NCI-H2171 (cell line): ENCODE measurements at regions not wholly inside any gene's neighbourhood (a gene's known extent, or its start where the extent isn't known, plus 50 kb on each side); places are given as distances from the start of the nearest gene placed in this dataset.

Experiments
- DNase-seq: peaks from one replicate; lab custom pipeline; 2025; lab: John Stamatoyannopoulos, UW

DNA sequence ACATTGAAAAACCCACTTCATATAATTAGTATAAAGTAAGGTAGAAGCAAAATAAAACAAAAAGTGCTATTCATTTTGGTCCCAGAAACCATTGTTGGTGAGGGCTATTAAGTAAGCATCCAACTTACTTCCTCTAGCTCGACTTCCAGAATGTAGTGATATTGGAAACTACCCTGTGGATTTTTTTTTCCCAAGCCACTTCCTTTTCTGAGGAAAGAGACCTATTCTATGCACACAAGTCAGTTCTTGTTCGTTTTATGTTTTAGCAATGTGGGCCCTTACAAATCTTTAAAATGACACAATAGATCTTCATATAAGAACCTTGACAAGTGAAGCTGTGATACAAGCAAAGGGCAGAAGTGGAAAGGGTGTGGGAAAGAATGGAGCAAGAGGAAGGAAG is 402.0 kb upstream of the TBL1XR1 start:
- DNase-seq = no peak

DNA sequence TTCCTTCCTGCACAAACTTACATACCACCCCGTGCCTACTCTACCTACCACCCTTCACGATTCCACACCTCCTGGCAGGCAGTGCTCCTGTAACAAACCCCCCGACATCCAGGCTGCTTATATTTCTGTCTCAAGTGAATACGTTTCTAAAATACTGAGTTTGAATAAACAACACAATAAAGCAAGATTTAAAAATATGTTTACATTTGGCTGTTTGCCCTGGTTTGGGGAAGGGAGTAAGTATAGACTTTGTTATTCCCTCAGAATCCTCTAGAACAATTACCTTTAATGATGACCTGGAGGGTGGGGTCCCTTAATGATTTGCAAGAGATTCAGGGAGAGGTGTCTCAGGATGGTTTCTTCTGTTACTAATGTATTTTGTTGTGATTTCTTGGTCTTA is 402.6 kb upstream of the TBL1XR1 start:
- DNase-seq = no peak

DNA sequence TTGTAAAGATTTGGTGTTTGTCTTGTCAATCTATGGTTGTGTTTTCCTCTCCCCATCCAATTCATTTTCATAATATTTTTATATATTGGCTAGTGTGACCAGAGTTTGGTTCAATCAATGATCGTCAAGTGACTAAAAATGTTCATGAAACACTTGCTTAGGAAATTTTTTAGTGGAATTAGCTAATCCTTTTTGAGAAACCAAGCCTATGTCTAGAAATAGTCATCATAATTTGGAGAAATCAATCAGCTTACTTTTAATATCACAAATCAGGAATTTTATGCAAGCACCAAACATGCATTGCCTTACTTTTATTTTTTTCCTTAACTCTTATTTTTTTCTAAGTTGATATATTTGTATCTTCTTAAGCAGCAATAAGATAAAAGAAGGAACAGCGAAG is 403.1 kb upstream of the TBL1XR1 start:
- DNase-seq = no peak

DNA sequence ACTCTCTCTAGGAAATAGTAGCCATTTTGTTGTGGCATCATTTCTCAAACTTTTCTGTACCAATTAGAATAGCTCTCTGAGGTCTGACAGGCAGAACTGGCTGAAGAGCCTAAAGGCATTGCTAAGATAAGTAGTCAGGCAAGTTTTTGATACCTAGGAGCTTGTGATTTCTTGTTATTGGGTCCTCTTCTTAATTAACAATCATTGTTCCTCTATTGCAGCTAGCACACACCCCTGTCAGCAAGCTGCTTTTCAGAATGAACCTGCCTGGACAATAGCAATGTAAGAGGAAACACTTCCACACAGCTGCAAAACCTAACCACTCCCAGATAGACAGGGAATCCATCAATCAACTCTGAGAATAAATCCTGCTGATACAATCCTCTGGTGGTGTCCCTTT is 403.9 kb upstream of the TBL1XR1 start:
- no peak for DNase-seq

DNA sequence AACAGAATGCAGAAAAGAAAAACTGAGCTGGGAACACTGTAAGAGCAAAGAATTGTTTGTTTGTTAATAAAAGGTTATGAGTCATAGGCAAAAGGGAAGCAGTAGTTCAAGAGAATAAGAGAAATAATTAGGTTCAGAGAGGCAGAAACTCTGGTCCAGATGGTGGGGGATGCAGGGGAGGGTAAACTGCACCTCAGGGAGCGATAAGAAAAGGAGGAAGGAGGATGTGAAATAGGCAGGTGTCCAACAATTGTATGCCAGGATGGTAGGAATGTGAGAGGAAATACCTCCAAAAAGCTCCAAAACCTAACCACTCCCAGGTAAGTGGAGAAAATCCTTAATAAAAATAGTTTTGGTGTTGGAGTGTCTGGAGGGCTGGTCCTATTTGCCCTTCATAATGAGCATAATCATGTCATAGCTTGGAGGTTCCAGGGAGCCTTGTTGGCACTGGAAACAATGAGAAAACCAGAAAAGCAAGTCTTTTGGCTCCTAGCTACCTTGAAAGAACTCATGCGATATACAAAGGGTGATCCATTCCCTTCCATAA is 405.4 kb upstream of the TBL1XR1 start:
- DNase-seq = peak; percentile 83

DNA sequence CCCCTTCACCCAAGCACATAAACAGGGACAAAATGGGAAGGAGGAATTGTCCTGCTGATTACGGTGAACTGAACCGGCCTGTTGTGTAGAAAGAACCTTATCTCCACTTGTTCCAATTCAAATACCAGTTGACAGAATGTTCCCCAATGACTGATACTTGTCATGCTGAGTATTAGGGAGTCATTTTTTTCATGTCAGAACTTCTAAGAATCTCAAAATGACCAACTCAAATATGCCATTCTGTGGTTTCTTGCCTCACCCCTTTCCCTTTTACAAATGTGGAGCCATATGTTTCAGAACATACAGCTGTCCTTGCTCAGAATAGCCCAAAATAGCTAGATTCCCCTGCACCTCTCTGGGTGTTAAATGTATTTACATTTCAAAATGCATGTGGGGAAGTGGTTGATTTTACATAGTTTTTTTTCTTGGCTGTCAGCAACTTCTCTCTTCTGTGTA is 405.9 kb upstream of the TBL1XR1 start:
- DNase-seq = no peak

DNA sequence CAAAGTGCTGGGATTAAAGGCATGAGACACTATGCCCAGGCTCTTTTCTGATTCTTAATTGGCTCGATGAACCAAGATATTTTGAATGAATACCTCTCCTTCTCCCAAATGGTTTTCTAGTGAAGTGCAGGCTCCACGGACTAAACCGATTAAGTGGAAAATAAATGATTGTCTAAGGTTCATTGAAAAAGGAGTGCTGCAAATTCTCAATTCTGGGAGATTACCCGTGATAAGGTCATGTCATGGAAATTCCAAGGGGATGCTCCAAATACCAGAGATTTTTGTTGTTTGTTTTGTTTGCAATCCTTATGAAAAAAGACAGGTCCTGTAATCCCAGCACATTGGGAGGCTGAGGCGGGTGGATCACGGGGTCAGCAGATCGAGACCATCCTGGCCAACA is 406.9 kb upstream of the TBL1XR1 start:
- DNase-seq = no peak

DNA sequence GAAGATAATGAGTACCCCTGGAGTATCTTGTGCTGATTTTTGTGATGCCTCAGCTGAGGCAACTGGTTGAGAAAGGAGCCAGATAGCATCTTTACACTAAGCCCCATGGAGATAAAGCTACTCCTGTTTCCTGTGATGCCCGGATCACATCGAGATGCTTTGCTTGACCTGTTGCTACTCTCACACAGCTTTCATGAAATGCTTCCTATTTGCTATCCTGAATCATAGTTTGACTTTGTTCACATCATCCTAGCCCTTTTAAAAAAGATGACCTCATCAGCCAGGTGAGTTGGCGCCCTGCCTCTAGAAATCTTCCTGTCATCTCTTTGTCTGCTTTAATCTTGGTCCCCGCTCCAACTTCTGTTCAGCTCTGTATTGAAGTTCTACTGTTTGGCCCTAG is 409.6 kb upstream of the TBL1XR1 start:
- DNase-seq = no peak

DNA sequence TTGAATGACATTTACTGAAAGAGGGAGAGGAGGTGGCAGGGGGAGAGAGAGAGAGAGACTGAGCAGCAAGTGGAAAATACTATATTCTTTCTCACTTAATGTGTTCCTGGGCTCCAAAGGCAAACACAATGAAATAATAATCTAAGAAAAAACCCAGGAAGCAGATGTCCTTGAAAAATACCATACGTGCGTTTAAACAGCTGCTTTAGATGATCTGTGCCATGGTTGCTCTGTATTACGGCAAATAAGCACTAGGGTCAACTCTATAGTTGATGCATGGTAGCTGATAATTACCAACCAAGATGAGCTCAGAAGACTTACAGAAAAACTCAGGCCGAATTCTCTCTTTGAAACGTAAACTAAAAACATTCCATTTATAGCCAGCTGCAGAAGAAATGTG is 410.3 kb upstream of the TBL1XR1 start:
- no peak for DNase-seq

DNA sequence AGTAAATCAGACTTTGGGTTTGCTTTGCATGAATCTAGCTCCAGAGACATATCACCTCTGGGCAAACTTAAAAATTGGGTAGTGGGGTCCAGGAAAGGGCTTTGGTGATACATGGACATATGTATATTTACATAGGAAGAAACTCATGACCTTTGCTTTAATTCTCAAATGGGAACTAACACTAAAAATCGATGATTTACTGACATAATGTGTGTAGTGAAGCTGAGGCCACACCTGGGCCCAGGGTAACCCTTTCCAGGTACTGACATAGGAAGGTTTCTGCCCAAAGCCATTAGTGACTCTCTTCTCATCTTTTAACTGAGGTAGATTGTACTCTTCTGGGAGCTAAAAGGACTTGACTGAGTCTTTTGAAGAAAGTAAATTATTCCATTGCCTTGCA is 411.2 kb upstream of the TBL1XR1 start:
- no peak for DNase-seq

DNA sequence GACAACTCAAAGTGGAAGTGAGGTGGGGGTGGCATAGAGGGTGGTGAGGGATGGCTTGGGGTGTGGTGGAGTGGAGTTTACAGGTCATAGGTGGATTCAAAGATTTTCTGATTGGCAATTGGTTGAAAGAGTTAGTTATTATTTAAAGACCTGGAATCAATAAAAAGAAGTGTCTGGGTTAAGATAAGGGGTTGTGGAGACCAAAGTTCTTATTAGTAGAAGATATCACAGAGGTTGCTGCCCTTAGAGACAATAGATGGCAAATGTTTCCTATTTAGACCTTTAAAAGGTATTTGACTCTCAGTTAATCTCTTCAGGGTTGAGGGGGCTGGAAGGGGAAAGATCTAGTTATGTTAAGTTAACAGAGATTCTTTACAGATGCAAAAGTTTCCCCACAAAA is 412.3 kb upstream of the TBL1XR1 start:
- DNase-seq = no peak

DNA sequence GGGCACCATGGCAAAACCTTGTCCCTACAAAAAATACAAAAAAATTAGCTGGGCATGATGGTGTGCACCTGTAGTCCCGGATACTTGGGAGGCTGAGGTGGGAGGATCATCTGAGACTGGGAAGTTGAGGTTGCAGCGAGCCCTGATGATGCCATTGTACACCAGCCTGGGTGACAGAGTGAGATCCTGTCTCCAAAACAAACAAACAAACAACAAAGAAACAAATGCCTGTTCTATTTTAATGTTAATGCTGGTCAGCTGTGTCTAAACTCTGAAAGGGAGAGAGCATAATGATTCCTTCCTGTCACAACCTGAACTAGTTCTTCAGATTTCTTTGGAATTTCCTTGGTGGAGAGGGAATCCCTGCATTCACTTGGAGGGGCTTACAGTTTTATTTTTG is 413.0 kb upstream of the TBL1XR1 start:
- DNase-seq = no peak

DNA sequence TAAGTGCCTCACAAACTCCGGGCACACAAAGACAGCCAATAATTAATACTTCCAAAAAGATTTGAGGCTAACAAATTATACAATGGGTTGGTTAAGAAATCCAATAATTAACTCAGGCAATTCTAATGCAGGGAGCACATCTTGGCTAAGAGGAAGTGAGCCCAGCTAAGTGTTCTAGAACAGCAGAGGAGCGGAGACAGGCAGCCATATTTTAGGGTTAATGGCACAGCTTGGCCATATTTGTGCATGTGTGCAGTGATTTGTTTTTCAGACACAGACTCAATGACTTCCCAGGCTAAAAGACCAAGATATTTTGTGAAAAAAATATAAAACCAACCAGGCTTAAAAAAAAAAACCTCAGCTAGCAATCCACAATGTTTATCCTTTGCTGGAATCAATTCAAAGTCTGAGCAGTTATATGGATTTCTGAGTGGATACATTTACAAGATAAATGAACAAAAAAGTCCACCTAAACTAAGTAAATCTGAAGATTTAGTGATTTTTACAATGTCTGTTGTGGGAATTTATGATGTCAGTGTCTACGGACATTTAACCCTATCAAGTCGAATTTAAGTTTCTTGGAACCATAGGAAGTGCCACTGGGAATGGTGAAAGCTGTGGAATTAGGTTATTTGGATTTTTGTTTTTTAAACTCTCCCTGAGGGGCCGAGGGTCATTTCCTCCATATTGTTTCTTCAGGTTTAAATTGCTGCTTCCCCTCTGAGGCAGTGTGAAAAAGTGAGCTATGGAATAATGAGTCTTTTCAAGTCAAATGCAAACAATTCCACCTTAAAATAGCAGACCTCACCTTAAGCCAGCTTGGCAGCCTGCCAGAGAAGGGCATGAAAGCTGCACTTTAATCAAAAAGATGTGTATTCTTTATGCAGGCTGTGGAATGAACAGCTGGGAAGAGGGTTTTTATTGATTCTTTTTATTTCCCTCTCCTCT is 413.7 kb upstream of the TBL1XR1 start:
- DNase-seq = peak; percentile 75

DNA sequence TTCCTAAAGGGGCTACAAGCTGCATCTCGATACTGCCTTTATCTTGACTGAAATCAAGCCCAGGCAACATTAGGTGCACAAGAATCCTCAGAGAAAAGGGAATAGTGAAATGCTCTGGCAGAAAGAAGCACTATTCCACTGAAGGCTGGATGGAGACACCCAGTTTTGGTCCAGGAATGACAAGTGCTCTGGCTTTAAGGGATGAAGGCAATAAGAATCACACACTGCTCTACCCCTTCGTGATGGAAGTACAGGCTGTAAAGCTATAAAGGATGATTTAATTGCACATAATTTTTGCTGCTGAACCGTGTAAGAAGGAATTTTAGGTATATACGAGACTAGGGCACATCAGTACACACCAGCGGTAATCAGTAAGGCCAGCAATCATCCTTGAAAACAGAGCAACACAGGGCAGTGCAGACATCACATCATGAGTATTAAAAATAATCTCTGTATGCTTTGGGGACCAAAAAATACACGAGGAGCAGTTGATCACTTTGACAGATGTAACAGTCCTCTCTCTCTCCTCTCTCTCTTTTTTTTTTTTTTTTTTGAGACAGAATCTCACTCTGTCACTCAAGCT is 414.6 kb upstream of the TBL1XR1 start:
- DNase-seq = no peak

DNA sequence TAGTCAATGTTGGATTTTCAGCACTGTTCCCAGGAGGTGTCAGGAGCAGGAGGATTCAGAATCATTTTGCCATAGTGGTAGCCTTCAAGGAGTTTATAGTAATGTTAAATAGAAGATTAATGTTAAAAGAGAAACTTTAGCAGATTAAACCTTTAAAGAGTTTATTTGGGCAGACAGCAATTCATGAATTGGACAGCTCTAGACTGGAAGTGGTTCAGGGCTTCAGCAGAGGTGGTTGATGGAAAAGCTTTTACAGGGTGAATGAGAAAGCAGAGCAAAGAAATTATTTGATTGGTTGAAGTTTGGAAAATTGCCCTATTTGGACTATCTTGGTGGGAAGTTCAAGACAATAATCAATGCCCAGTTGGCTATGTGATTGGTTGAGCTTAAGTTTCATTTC is 416.6 kb upstream of the TBL1XR1 start:
- no peak for DNase-seq

DNA sequence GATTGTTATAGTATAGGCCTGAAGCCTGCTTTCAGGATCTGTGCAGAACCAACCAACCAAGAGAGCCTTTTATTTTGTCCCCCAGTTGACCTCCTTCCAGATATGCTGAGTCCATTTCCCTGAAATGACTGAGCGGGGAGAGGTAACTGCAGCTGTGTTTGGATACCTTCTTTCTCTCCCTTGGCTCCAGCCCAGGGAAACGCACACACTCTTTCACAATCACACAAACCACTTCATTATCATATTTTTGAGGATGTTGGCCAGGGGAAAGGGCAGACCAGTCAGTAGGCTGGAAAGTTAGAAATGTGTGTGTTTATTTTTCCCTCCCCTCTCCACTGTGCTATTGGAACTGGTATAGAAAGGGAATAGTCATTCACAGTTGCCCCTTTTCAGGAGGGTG is 417.7 kb upstream of the TBL1XR1 start:
- no peak for DNase-seq

DNA sequence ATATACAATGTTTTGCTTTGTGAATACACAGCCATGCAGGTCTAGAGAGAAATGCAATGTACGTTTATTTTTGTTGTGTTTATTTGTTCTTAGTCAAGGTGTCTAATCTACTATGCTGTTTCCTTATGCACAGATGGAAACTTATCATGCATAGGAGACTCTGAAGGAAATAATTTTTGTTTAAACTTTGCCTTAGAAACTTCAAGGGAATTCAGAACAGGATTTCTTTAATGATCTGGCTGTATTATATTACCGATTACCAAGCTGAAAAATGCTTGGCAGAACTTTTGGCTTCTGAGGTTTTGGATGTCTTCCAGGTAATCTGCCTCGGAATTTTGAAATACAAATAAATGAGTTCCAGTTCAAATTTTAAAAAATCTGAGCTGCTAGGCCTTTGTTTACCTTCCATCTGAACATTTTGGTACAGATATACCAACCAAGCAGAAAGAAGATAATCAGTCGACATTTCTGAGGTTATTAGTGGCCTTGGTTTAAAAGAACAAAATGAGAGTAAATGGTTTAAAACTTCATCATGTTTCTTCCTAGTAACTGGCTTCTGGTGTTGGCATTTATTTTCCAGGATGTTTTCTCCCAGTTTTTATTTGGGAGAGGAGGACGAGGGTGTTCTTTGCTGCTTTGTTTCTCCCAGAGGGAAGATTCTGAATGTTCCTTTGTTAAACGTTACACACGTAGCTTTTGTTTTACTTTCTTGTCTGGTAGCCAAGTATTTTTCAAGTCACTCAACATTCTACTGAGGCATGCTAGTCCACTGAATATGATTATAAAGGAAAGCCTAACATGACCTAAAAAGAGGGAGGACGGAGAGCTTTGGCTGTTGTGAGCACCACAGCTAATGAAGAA is 421.8 kb upstream of the TBL1XR1 start:
- peak; percentile 16 for DNase-seq

DNA sequence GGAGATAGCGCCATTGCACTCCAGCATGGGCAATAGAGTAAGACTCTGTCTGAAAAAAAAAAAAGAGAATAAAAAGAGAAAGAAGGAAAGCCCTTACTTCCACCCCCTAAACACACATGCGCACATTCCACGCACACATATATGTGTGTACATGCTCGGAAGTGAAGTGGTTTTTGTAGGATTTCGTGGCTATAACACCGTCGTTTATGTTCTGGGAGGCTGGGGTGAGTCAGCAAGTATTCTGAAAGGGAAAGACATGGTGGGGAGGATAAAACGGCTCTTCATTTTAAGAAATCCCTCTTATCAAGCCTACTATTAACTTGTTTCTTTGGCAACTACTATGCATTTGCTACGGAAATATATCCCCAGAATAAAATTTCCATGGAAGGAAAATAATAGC is 422.8 kb upstream of the TBL1XR1 start:
- no peak for DNase-seq

DNA sequence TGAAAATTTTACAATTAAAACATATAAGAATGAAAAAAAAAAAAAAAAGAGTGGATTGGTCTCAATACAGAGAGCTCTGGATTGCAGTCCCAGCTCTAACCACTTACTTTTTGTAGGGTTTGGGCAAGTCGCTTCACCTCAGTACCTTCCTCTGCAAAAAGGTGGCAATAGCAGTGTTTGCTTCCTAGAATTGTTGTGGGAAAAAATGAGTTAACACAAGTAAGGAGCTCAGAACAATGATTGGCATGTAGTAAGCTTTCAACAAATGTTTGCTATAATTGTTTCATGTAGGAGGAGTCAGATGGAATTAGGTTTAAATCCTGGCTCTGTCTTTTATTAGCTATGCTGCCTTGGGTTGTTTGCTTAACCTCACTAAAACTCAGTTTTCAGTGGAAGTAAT is 425.2 kb upstream of the TBL1XR1 start:
- DNase-seq = no peak

DNA sequence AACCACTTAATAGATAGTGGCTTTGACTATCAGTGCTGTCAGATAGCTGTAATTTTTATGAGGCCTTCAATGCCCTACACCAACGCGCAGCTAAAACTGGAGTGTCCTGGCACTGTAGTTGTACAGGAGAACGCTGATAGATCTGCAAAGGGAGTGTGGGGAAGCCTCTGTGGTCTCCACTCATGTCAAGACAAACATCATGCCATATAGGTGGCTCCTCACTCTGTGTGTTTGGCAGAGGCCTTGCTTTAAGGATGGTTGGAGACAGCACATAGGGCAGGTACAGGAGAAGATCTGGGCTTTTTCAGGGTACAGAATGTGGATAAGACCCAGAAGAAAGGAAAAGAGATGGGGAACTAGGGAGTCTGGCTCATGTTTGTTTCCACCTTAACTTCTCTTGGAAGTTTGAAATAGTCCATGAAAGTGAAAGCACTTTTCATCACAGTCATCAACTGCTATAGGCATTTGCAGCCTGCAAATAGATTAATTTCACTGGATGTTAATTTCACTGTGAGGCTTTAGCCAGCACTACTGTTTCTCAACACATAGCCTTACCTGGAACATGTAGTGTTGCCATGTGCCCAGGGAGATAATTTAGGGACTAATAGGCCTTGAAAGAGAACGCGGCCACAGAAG is 425.8 kb upstream of the TBL1XR1 start:
- DNase-seq = no peak

DNA sequence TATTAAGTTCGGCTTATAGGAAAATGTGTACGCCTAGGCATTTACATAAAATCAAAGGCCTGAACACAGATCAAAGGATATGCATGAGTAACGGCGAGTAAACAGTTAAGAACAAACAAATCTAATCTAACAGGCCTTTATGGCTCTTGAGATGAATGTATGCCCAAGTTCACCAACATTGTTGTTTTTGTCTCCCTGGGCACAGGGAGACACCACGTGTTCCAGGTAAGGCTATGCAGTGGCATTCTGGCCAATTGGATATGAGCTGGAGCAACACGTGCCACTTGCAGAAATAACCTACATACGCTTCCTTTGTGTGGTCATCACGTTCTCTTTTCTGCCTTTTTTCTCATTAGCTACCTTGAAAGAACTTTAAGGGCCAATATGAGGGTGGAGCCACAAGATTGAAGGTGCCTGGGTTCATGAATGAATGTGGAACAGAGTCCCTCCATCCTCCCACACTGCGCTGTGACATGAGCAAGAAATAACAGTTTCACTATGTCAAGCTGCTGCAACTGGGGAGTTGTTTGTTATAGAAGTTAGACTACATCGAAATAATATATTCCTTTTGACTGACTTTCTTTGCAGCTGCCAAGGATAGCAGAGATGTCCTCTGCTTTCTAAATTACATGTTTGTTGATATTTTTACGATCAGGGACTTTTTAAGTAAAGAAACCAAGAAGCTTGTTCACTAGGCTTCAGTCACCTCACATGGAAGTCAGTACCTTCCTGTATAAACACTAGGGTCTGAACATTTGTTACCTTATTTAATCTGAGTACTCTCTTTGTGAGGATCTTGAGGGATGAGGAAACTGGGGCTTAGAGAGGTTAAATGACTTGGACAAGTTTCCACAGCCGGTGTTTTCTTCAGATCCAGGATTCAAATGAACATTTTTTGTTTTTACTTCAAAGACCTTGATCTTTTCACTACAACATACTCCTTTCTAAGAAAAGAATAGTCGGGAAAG is 427.5 kb upstream of the TBL1XR1 start:
- DNase-seq = no peak
